GM15510 (cell line): ENCODE measurements at regions not wholly inside any gene's neighbourhood (a gene's known extent, or its start where the extent isn't known, plus 50 kb on each side); places are given as distances from the start of the nearest gene placed in this dataset.

Experiments
- POLR2A ChIP-seq: IDR thresholded peaks from 3 replicates; pipeline ENCODE4 v1.6.1; 2011; ENCODE audit warnings: borderline replicate concordance; ENCODE audit not compliant: insufficient read length; ENCODE audit errors: extremely low read depth

GRCh38 chr15:25982736-25983135 lies 119.6 kb upstream of the ATP10A start:
- no peak for TF ChIP-seq POLR2A

- no peak for TF ChIP-seq POLR2A
Observed at GRCh38 chr15:25981114-25981513, 118.0 kb upstream of the ATP10A start.

DNA sequence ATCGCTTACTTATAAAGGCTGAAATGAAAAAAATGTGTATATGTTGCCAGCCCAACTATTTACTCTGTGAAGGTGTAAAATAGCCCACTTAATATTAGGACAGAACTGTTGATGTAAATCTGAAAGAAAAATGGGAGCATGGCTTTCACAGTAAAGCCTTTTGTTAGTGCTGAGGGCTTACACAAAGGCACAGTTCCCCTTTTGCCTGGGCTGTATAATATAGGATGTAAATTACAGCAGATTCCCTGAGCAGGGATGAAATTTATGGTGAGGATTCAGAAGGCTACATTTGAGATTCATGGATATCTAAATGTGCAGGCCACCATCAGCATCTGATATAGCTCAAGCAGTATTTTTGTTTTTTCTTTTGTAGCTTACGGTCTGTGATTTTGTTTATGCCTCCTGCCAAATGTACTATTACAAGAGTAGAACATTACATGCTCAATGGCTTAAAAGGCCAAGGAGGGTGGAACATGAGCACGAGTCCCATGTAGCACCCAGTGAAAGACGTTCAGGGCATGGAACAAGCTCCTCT lies 109.1 kb upstream of the ATP10A start:
- no peak for TF ChIP-seq POLR2A

DNA sequence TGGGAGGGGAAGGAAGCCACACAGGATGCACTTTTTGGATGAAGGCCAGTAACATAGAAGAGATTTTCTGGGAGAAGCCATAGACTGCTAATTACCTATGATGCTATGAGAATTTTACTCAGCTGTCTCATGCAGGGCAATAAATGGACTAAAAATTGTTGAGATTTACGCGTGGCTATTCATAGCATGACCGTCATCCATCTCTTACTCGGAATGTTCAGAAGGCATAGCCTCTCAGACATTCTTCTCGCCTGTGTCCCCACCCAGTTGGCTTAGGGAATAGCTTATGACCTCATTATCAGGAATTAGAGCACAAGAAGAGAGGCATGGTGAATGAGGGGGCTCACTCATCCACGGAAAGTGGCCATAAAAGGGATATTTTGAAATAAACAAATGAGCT lies 107.9 kb upstream of the ATP10A start:
- no peak for TF ChIP-seq POLR2A

DNA sequence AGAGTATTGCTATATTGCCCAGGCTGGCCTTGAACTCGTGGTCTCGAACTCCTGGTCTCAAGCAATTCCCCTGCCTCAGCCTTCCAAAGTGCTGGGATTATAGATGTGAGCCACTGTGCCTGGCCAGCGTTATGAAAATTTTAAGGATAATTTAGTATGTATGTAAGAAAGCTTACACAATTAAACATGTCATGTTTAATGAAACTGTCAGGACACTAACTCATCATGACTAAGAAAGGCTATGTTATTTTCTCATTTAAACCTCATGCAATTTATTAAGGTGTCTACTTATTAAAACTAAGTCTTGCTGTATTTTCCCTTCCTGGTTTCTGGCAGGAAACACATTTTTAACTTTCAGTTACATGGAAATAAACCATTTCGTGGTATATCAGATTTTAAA lies 106.8 kb upstream of the ATP10A start:
- no peak for TF ChIP-seq POLR2A

GRCh38 chr15:25967116-25967515 lies 104.0 kb upstream of the ATP10A start:
- no peak for TF ChIP-seq POLR2A

- no peak for TF ChIP-seq POLR2A
Observed at GRCh38 chr15:25965326-25965725, 102.2 kb upstream of the ATP10A start.

- TF ChIP-seq POLR2A, result no peak
Observed at GRCh38 chr15:25960273-25960672, 97.1 kb upstream of the ATP10A start.

GRCh38 chr15:25959100-25959499 lies 96.0 kb upstream of the ATP10A start:
- no peak for TF ChIP-seq POLR2A

DNA sequence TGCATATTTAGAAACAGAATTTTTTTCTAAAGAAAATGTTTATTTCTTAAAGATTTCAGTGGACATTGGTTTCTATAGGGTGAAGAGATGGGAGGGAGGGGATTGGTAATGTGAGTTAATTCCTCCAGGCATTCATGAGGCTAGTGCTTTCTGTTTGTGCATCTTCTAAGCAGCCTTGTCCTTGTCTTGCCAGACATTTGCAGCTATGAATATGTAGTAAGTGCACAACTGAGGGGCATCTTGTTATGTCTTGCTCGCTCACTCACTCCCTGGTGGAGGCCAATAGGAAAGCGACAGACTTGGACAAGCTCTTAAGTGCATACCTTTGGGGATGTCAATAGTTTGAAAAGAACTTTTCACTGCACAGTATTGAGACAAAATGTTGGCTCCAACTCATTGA lies 92.5 kb upstream of the ATP10A start:
- TF ChIP-seq POLR2A, result no peak

GRCh38 chr15:25954398-25954797 lies 91.3 kb upstream of the ATP10A start:
- TF ChIP-seq POLR2A, result no peak

- TF ChIP-seq POLR2A, result no peak
Observed at GRCh38 chr15:25950014-25950413, 86.9 kb upstream of the ATP10A start.

DNA sequence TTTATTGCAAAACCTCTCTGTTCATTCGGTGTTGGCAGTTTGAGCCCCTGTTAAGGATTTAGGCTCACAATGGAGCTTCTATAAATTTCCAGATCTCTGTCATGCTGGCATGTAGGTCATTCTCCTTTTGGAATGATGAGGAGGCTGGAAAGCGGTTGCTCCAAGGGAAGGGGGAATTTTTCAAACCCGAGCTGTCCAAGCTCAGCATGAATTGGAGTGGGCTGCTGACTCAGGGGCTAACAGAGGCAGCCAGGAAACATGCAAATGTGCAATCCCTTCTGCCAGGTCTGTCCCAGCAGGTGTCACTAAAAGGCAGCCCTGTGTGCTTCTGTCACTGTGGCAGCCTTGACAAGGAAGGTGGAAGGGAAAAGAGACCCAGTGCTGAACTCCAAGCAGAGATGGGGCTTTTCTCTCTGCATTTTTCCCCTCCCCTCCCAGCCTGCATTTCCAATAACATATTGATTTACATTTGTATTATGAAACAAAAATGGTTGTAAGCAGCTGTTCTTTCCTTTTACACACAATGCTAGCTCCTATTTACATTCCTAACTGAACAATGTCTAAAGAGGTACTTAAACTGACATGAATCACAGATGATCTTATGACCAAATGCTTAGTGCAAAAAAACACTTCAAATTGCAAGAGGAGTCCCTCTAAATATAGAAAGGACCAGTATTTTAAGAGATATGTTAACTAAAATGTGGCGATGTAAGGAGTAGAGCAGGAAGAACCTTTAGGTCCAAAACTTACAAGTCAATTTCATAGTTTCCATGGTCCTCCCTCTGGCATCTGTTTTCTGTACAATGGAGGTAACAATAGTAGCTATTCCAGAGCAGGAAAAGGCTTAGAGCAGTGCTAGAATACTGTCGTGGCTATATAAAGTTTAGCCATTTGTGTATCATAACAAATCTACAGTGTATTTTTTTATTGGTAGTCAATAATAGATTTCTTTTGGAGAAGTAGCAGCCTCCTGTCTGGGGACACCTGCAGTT lies 84.5 kb upstream of the ATP10A start:
- no peak for TF ChIP-seq POLR2A

DNA sequence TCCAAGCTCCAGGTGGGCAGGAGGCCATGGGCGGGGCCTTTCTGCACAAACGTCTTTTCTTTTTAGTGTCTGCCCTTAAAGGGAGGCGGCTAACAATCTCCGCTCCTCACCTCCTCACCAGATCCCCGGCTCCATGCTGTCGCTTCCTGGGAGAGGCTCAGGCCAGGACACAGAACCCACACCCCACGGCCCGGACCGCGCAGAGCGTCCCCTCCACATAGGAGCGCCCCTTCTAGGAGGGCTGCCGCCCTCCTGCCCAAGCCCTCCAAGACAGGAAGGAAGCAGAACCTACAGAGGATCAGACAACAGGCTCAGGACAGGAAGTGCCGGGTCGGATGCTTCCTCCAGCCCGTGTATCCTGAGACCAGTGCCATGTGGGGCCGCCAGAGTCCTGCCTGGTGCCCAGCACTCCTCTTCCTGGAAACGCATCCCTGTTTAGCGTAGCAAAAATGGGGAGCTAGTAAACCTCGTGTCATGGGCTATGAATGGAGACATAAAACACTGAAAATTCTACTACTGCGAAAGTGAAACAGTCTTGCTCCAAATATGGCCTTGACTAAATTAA lies 83.2 kb upstream of the ATP10A start:
- no peak for TF ChIP-seq POLR2A

GRCh38 chr15:25944386-25944785 lies 81.3 kb upstream of the ATP10A start:
- TF ChIP-seq POLR2A, result no peak

GRCh38 chr15:25943831-25944230 lies 80.7 kb upstream of the ATP10A start:
- no peak for TF ChIP-seq POLR2A
